Heart left ventricle (tissue), 16 donors: ENCODE measurements at regions not wholly inside any gene's neighbourhood (a gene's known extent, or its start where the extent isn't known, plus 50 kb on each side); places are given as distances from the start of the nearest gene placed in this dataset.

Experiments used
- ATAC-seq, 4 donors: fragments of 200-7000 bp; cut with Tn5 transposase; one replicate each; pipeline ENCODE4 v1.9.1; 2020 to 2022; ENCODE audit warnings: moderate library complexity in 4 of 4, mild to moderate bottlenecking in 3 of 4, moderate number of reproducible peaks in 1 of 4
- DNase-seq, 5 donors: peaks; one replicate each; pipeline ENCODE4 v3.0.0-alpha.2; 2020
- H3K27ac ChIP-seq, 12 donors: fragments of 200-600 bp; sonication (generic) in 4 of 12; one replicate each; pipeline versions ENCODE4 v1.5.0 to v1.8.0; 2016 to 2022; ENCODE audit warnings: mild to moderate bottlenecking in 2 of 12
- H3K27me3 ChIP-seq, 9 donors: fragments of 200-600 bp; sonication (generic) in 2 of 9; one replicate each; pipeline versions ENCODE4 v1.5.1 to v1.8.0; 2016 to 2022; ENCODE audit warnings: mild to moderate bottlenecking in 3 of 9
- H3K36me3 ChIP-seq, 9 donors: fragments of 200-600 bp; sonication (generic) in 2 of 9; one replicate each; pipeline versions ENCODE4 v1.5.0 to v1.8.0; 2018 to 2022; ENCODE audit warnings: mild to moderate bottlenecking in 2 of 9
- H3K4me1 ChIP-seq, 12 donors: fragments of 200-600 bp; sonication (generic) in 4 of 12; one replicate each; pipeline versions ENCODE4 v1.5.0 to v1.8.0; 2016 to 2022; ENCODE audit warnings: mild to moderate bottlenecking in 3 of 12
- H3K4me3 ChIP-seq, 12 donors: fragments of 200-600 bp; sonication (generic) in 4 of 12; one replicate each; pipeline versions ENCODE4 v1.5.0 to v1.8.0; 2017 to 2022; ENCODE audit warnings: mild to moderate bottlenecking in 9 of 12, moderate library complexity in 4 of 12
- H3K9me3 ChIP-seq, 12 donors: fragments of 200-600 bp; sonication (generic) in 4 of 12; one replicate each; pipeline versions ENCODE4 v1.5.0 to v1.8.0; 2016 to 2022; ENCODE audit warnings: mild to moderate bottlenecking in 1 of 12
- CTCF ChIP-seq, 12 donors: fragments of 200-600 bp; sonication (generic) in 4 of 12; IDR thresholded peaks; one replicate each; pipeline versions ENCODE4 v1.5.0 to v1.8.0; 2018 to 2022; ENCODE audit warnings: antibody characterized with exemption in 12 of 12, mild to moderate bottlenecking in 5 of 12
- POLR2A ChIP-seq, 2 donors: fragments of 450-650 bp; IDR thresholded peaks; one replicate each; pipeline ENCODE4 v1.6.1; 2017; ENCODE audit warnings: antibody characterized with exemption in 2 of 2, mild to moderate bottlenecking in 2 of 2, moderate library complexity in 2 of 2
- WGBS, 4 donors: extraction: QIAGEN DNeasy Blood & Tissue Kit in 2 of 4; methylation state at CpG; one replicate each; pipeline versions ENCODE4 v1.1.5 to v1.1.7; 2013 to 2018; 5-methylcytosine and 5-hydroxymethylcytosine counted together
- intact Hi-C, 10 donors: fragments of 100-400 bp; cut with DNase I; formaldehyde crosslinking; loops; one replicate each; pipeline versions ENCODE4 v1.11.1 to v1.14.2; 2022
- donor health status: ischemic (EF 13 %, LVEDD 7.1; RV severe dilation, severe dysfunction).
- donor health status: healthy with polysubstance abuse.
- donor health status: DM: no; HTN: yes; CAD: no.
- donor health status: DM: no; HTN: no; CAD: no.
- donor health status: ischemic (EF 25% LVEDD 6.9; RV normal size, moderate dysfunction).
- donor health status: ischemic (EF 25% LVEDD 5.7; RV mildly dilated, moderate dysfunction).
- donor health status: healthy.
- donor health status: DM: yes; HTN: yes; CAD: no.
- donor health status: ischemic (EF 35%, LVEDD 5.7; RV mildly dilated, moderate dysfunction).
- donor health status: nonischemic (EF 11% LVEDD 7.7; RV severe dilation, severe dysfunction).
- donor health status: DM: yes; HTN: yes; CAD: no.
- donor health status: PGD.
- donor health status: ischemic (EF 29% LVEDD 5.4; RV normal size, mild dysfunction).
- donor health status: nonischemic (EF 23%, LVEDD 6.1; RV moderate dilation, normal function).

GRCh38 chrX:95065151-95065550 lies 1391.1 kb downstream of the FAM133A start:
- ATAC-seq (no peak), DNase-seq (no peak)
- peaks cover 0 to 8% (median 0%) of the 10 kb centered on the region in 9 donors for H3K27me3 ChIP-seq
- no peak overlapping the region for H3K27ac ChIP-seq
- H3K4me1 ChIP-seq = no peaks in the 10 kb centered on the region
- 36 to 61% (median 53%) methylated on average over 1 of the region's 1 CpG for WGBS, 4 donors
- H3K9me3 ChIP-seq = no peaks in the 10 kb centered on the region
- H3K36me3 ChIP-seq = no peaks in the 10 kb centered on the region
- no peak overlapping the region for H3K4me3 ChIP-seq
- TF ChIP-seq CTCF (IDR thresholded peaks at IDR 0.05) (no peak), POLR2A (IDR thresholded peaks at IDR 0.05) (no peak)
- intact Hi-C loops = loop anchor here in 1 of 10 donors (10.0 kb wide), 1 partner anchor 230 kb away; no protein-coding TSS in a partner anchor

- Histone ChIP-seq H3K9me3 (no peaks in the 10 kb centered on the region), H3K4me1 (no peaks in the 10 kb centered on the region), H3K4me3 (no peak overlapping the region), H3K36me3 (no peaks in the 10 kb centered on the region), H3K27ac (no peak overlapping the region), H3K27me3 (peaks cover 0 to 6% (median 0%) of the 10 kb centered on the region in 9 donors)
- TF ChIP-seq CTCF (IDR thresholded peaks at IDR 0.05) (peak in 3 of 12 donors; percentile 14 to 29 (median 14)), POLR2A (IDR thresholded peaks at IDR 0.05) (no peak)
- intact Hi-C loops = loop anchor here in 7 of 10 donors (5.0 to 10.0 kb wide), 2 partner anchors 236 to 239 kb away; no protein-coding TSS in a partner anchor
- DNase-seq (no peak), ATAC-seq (no peak)
- 75 to 92% (median 80%) methylated on average over 1 of the region's 1 CpG for WGBS, 4 donors
Observed at GRCh38 chrX:95071052-95071451, 1397.0 kb downstream of the FAM133A start.

GRCh38 chrX:95071621-95072020 lies 1397.6 kb downstream of the FAM133A start:
- H3K36me3 ChIP-seq = no peaks in the 10 kb centered on the region
- intact Hi-C loops = loop anchor here in 7 of 10 donors (5.0 to 10.0 kb wide), 2 partner anchors 237 to 239 kb away; no protein-coding TSS in a partner anchor
- TF ChIP-seq POLR2A (IDR thresholded peaks at IDR 0.05) (no peak), CTCF (IDR thresholded peaks at IDR 0.05) (no peak)

GRCh38 chrX:95076449-95076848 lies 1402.4 kb downstream of the FAM133A start:
- peaks cover 0 to 4% (median 0%) of the 10 kb centered on the region in 9 donors for H3K27me3 ChIP-seq
- H3K36me3 ChIP-seq = no peaks in the 10 kb centered on the region
- H3K4me3 ChIP-seq = no peak overlapping the region
- WGBS, 4 donors = 66 to 79% (median 78%) methylated on average over 1 of the region's 1 CpG
- intact Hi-C loops = loop anchor here in 6 of 10 donors (5.0 to 10.0 kb wide), 2 partner anchors 242 to 244 kb away; no protein-coding TSS in a partner anchor
- no peak for ATAC-seq
- no peak overlapping the region for H3K27ac ChIP-seq
- H3K9me3 ChIP-seq = no peaks in the 10 kb centered on the region
- DNase-seq = no peak
- TF ChIP-seq CTCF (IDR thresholded peaks at IDR 0.05) (peak in 10 of 12 donors; percentile 18 to 50 (median 26)), POLR2A (IDR thresholded peaks at IDR 0.05) (no peak)
- H3K4me1 ChIP-seq = no peaks in the 10 kb centered on the region

More at GRCh38 chrX:95071621-95072020, 1397.6 kb downstream of the FAM133A start:
- no peak overlapping the region for H3K4me3 ChIP-seq
- no peaks in the 10 kb centered on the region for H3K9me3 ChIP-seq
- DNase-seq (no peak), ATAC-seq (no peak)
- 59 to 75% (median 70%) methylated on average over 5 of the region's 5 CpGs for WGBS, 4 donors
- H3K4me1 ChIP-seq = no peaks in the 10 kb centered on the region
- peaks cover 0 to 6% (median 0%) of the 10 kb centered on the region in 9 donors for H3K27me3 ChIP-seq
- H3K27ac ChIP-seq = no peak overlapping the region
